ENCODE measurements at regions not wholly inside any gene's neighbourhood (a gene's known extent, or its start where the extent isn't known, plus 50 kb on each side); places are given as distances from the start of the nearest gene placed in this dataset.

- Histone ChIP-seq H2BK12ac (ENCODE audit: insufficient read length, low read depth, low read length) (no peak overlapping the region), H3T11ph (ENCODE audit: low read length) (no peak overlapping the region), H3K9ac (ENCODE audit: extremely low read depth, insufficient read length, low read length) (no peak overlapping the region), H4K5ac (ENCODE audit: insufficient read length, low read depth, low read length) (no peak overlapping the region), H3K14ac (ENCODE audit: insufficient read depth, low read length) (no peak overlapping the region; the same call in 1 of the 2 replicates), H3K27ac (ENCODE audit: insufficient read length, low read depth, low read length) (no peak overlapping the region), H3K23me2 (ENCODE audit: insufficient read length, low read depth, low read length, poor library complexity, severe bottlenecking) (no peaks in the 10 kb centered on the region), H4K91ac (ENCODE audit: insufficient read length, low read depth, low read length) (no peak overlapping the region), H3K27me3 (ENCODE audit: insufficient read depth, low read length) (no peaks in the 10 kb centered on the region), H3K23ac (ENCODE audit: insufficient read length, low read depth, low read length) (no peak overlapping the region), H3K79me2 (ENCODE audit: insufficient read depth, low read length) (no peaks in the 10 kb centered on the region), H2BK5ac (ENCODE audit: insufficient read length, low read length) (no peak overlapping the region), H4K20me1 (ENCODE audit: control insufficient read depth, insufficient read depth, insufficient read length) (no peaks in the 10 kb centered on the region), H3K4me1 (ENCODE audit: insufficient read depth, low read length) (peaks cover 6% of the 10 kb centered on the region; the same call in 1 of the 2 replicates), H2BK120ac (ENCODE audit: low read depth, low read length, poor library complexity, severe bottlenecking) (no peak overlapping the region), H2AK5ac (ENCODE audit: insufficient read length, low read length) (no peak overlapping the region), H4K8ac (replicated peaks; ENCODE audit: insufficient read length, low read depth, low read length) (no peak overlapping the region), H3K4me2 (ENCODE audit: insufficient read depth, insufficient read length, low read length) (no peak overlapping the region), H3K18ac (ENCODE audit: insufficient read length, low read depth, low read length) (no peak overlapping the region), H3K56ac (ENCODE audit: insufficient read length, low read depth, low read length) (no peak overlapping the region), H2AFZ (ENCODE audit: low read length) (no peak overlapping the region), H3K79me1 (ENCODE audit: insufficient read depth, low read depth, low read length, poor library complexity, severe bottlenecking) (no peaks in the 10 kb centered on the region), H2BK20ac (ENCODE audit: low read depth, low read length, poor library complexity, severe bottlenecking) (no peak overlapping the region), H3K4ac (ENCODE audit: low read depth, low read length) (no peak overlapping the region), H3K9me3 (ENCODE audit: control insufficient read depth, low read depth, low read length) (no peaks in the 10 kb centered on the region), H2BK15ac (ENCODE audit: low read depth, low read length) (no peak overlapping the region)
- Mint-ChIP-seq H3K36me3 (ENCODE audit: insufficient read depth in 1 of 3, low read depth in 3 of 3) (no peaks in the 10 kb centered on the region), H3K4me1 (peaks cover 26 to 40% of the 10 kb centered on the region in 2 experiments), H3K27ac (no peak overlapping the region), H3K9me3 (no peaks in the 10 kb centered on the region), H3K4me3 (no peak overlapping the region), H3K27me3 (ENCODE audit: low read depth) (peaks cover 4% of the 10 kb centered on the region; the same call in 1 of the 2 replicates)
- DNase-seq = no peak
- WGBS (ENCODE audit: extremely low coverage, insufficient read length, low lambda C conversion rate) = no CpG with 5 or more reads among the region's 7 CpGs
- TF ChIP-seq, protein P1, sequence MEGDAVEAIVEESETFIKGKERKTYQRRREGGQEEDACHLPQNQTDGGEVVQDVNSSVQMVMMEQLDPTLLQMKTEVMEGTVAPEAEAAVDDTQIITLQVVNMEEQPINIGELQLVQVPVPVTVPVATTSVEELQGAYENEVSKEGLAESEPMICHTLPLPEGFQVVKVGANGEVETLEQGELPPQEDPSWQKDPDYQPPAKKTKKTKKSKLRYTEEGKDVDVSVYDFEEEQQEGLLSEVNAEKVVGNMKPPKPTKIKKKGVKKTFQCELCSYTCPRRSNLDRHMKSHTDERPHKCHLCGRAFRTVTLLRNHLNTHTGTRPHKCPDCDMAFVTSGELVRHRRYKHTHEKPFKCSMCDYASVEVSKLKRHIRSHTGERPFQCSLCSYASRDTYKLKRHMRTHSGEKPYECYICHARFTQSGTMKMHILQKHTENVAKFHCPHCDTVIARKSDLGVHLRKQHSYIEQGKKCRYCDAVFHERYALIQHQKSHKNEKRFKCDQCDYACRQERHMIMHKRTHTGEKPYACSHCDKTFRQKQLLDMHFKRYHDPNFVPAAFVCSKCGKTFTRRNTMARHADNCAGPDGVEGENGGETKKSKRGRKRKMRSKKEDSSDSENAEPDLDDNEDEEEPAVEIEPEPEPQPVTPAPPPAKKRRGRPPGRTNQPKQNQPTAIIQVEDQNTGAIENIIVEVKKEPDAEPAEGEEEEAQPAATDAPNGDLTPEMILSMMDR (conservative IDR thresholded peaks at IDR 0.05) = no peak
These were observed 59.2 kb upstream of the LYRM9 start for GRCh38 chr17:27952366-27952765.

Measured in H9 (cell line).